A549 (cell line): ENCODE measurements at regions not wholly inside any gene's neighbourhood (a gene's known extent, or its start where the extent isn't known, plus 50 kb on each side); places are given as distances from the start of the nearest gene placed in this dataset.

Experiments used
- EP300 ChIP-seq, 2 experiments: fragments of >200 bp; sonication (Bioruptor Twin); formaldehyde crosslinking; IDR thresholded peaks; 2 replicates in 1 of 2; 3 replicates in 1 of 2; pipeline ENCODE4 v1.6.1; 2016 to 2017
- HOXA7 ChIP-seq: fragments of 250-450 bp; sonication (Bioruptor Pico); IDR thresholded peaks from 2 replicates; pipeline ENCODE4 v1.5.0; 2020; ENCODE audit warnings: mild to moderate bottlenecking, moderate library complexity
- KDM1A ChIP-seq: fragments of 200-600 bp; sonication (generic); IDR thresholded peaks from 2 replicates; pipeline ENCODE4 v1.6.1; 2016; ENCODE audit warnings: low read depth, mild to moderate bottlenecking
- MYC ChIP-seq: IDR thresholded peaks from 2 replicates; pipeline ENCODE4 v1.6.1; 2012; ENCODE audit warnings: mild to moderate bottlenecking, inconsistent platforms, low read length, improper control_type of control experiment, borderline replicate concordance
- POLR2A ChIP-seq: IDR thresholded peaks from 2 replicates; pipeline ENCODE4 v1.6.1; 2012; ENCODE audit warnings: mild to moderate bottlenecking, low read length
- RNF2 ChIP-seq: fragments of 200-600 bp; sonication (generic); IDR thresholded peaks from 2 replicates; pipeline ENCODE4 v1.6.1; 2016; ENCODE audit warnings: low read depth, mild to moderate bottlenecking, antibody characterized with exemption, moderate library complexity, borderline replicate concordance
- ZSCAN20 ChIP-seq: fragments of 250-450 bp; sonication (Bioruptor Pico); IDR thresholded peaks from 2 replicates; pipeline ENCODE4 v1.8.0; 2022; ENCODE audit warnings: mild to moderate bottlenecking, moderate library complexity
- TF ChIP-seq, protein P1 (sequence below): fragments of >200 bp; sonication (Bioruptor Twin); formaldehyde crosslinking; IDR thresholded peaks from 3 replicates; pipeline ENCODE4 v1.5.1; 2016
- TF ChIP-seq, protein P2 (sequence below): fragments of 200-600 bp; sonication (generic); IDR thresholded peaks from 2 replicates; pipeline ENCODE4 v1.6.1; 2016; ENCODE audit warnings: antibody characterized with exemption, mild to moderate bottlenecking, moderate library complexity

DNA sequence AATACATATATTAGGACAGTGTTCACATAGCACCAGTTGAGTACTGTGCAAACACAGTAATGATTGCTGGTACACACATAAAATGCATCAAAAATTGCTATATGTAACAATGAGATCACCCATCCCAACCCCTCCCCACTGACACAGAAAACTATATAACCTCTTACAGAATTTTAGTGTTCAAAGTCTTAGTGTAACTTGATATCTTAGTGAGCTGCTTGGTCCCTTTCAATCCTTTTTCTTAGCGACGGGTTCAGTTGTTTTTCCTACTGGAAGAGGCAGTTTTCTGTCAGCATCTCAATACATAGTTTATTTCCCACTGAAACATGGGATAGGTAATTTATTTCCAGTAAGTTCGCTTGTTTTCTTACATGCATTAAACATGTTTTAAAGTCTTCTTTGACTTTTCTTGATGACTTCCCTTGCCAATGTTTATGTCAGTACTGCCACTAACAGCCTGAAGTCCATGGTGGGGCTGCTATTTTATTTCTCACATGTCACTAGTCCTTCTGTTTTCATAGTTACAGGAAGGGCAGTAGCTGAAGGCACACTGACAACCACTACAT is 96.4 kb upstream of the FOXC1 start:
- no peak for TF ChIP-seq MYC
- TF ChIP-seq RNF2, result no peak
- TF ChIP-seq, protein P1, sequence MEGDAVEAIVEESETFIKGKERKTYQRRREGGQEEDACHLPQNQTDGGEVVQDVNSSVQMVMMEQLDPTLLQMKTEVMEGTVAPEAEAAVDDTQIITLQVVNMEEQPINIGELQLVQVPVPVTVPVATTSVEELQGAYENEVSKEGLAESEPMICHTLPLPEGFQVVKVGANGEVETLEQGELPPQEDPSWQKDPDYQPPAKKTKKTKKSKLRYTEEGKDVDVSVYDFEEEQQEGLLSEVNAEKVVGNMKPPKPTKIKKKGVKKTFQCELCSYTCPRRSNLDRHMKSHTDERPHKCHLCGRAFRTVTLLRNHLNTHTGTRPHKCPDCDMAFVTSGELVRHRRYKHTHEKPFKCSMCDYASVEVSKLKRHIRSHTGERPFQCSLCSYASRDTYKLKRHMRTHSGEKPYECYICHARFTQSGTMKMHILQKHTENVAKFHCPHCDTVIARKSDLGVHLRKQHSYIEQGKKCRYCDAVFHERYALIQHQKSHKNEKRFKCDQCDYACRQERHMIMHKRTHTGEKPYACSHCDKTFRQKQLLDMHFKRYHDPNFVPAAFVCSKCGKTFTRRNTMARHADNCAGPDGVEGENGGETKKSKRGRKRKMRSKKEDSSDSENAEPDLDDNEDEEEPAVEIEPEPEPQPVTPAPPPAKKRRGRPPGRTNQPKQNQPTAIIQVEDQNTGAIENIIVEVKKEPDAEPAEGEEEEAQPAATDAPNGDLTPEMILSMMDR, result no peak
- TF ChIP-seq, protein P2, sequence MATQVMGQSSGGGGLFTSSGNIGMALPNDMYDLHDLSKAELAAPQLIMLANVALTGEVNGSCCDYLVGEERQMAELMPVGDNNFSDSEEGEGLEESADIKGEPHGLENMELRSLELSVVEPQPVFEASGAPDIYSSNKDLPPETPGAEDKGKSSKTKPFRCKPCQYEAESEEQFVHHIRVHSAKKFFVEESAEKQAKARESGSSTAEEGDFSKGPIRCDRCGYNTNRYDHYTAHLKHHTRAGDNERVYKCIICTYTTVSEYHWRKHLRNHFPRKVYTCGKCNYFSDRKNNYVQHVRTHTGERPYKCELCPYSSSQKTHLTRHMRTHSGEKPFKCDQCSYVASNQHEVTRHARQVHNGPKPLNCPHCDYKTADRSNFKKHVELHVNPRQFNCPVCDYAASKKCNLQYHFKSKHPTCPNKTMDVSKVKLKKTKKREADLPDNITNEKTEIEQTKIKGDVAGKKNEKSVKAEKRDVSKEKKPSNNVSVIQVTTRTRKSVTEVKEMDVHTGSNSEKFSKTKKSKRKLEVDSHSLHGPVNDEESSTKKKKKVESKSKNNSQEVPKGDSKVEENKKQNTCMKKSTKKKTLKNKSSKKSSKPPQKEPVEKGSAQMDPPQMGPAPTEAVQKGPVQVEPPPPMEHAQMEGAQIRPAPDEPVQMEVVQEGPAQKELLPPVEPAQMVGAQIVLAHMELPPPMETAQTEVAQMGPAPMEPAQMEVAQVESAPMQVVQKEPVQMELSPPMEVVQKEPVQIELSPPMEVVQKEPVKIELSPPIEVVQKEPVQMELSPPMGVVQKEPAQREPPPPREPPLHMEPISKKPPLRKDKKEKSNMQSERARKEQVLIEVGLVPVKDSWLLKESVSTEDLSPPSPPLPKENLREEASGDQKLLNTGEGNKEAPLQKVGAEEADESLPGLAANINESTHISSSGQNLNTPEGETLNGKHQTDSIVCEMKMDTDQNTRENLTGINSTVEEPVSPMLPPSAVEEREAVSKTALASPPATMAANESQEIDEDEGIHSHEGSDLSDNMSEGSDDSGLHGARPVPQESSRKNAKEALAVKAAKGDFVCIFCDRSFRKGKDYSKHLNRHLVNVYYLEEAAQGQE, result no peak
- TF ChIP-seq ZSCAN20, result no peak
- TF ChIP-seq EP300 (IDR thresholded peaks at IDR 0.05), result no peak
- no peak for TF ChIP-seq POLR2A
- no peak for TF ChIP-seq KDM1A
- no peak for TF ChIP-seq HOXA7 (CRISPR knock-in tag)
